ENCODE measurements at regions not wholly inside any gene's neighbourhood (a gene's known extent, or its start where the extent isn't known, plus 50 kb on each side); places are given as distances from the start of the nearest gene placed in this dataset.

- TF ChIP-seq CTCF (IDR thresholded peaks at IDR 0.05) = no peak
- TF ChIP-seq EZH2 (IDR thresholded peaks at IDR 0.05; ENCODE audit: borderline replicate concordance, insufficient read depth, low read depth, low read length, poor library complexity, severe bottlenecking) = no peak
Measured at GRCh38 chr11:97684486-97685439, 1295.0 kb downstream of the JRKL start.
